Choroid plexus epithelial cell (primary cell): ENCODE measurements at regions not wholly inside any gene's neighbourhood (a gene's known extent, or its start where the extent isn't known, plus 50 kb on each side); places are given as distances from the start of the nearest gene placed in this dataset.

Source experiments
- DNase-seq: peaks from one replicate; pipeline ENCODE4 v3.0.0-alpha.2; 2010; ENCODE audit warnings: low read depth
- H3K4me3 ChIP-seq: 2 replicates; pipeline ENCODE4 v1.5.1; 2011; ENCODE audit warnings: low read depth, mild to moderate bottlenecking, control low read depth, low read length, moderate library complexity
- TF ChIP-seq, protein P1 (sequence below): conservative IDR thresholded peaks from 2 replicates; pipeline ENCODE4 v1.5.1; 2011; ENCODE audit warnings: low read depth, mild to moderate bottlenecking, control low read depth, inconsistent platforms, low read length, moderate library complexity

DNA sequence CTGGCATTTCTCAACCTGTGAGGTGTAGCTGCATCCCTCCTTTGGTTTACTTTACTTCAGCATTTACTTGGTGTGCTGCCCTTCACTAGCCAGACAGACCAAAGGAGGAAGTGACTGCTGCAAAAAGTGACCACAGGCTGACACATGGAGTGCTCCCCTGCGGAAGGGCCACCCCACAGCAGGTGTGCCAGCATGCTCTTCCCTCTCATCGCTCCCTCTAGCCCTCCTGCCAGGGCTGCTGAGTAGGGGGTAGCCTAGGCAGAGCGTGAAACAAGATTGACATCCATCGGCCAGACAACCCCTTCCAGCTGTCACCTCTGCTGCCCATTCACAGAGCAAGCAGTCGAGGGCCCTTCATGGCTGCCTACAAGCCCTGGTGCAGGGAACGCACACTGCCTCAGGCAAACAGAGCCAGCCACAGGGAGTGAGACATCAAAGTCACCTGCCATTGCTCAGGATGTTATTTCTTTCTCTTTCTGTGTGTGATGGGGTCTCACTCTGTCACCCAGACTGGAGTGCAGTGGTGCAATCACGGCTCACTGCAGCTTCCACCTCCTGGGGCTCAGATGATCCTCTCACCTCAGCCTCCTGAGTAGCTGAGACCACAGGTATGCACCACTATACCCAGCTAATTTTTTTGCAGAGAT lies 102.0 kb upstream of the RPS6KA2 start:
- TF ChIP-seq, protein P1, sequence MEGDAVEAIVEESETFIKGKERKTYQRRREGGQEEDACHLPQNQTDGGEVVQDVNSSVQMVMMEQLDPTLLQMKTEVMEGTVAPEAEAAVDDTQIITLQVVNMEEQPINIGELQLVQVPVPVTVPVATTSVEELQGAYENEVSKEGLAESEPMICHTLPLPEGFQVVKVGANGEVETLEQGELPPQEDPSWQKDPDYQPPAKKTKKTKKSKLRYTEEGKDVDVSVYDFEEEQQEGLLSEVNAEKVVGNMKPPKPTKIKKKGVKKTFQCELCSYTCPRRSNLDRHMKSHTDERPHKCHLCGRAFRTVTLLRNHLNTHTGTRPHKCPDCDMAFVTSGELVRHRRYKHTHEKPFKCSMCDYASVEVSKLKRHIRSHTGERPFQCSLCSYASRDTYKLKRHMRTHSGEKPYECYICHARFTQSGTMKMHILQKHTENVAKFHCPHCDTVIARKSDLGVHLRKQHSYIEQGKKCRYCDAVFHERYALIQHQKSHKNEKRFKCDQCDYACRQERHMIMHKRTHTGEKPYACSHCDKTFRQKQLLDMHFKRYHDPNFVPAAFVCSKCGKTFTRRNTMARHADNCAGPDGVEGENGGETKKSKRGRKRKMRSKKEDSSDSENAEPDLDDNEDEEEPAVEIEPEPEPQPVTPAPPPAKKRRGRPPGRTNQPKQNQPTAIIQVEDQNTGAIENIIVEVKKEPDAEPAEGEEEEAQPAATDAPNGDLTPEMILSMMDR = no peak
- DNase-seq = no peak
- H3K4me3 ChIP-seq = no peak overlapping the region

DNA sequence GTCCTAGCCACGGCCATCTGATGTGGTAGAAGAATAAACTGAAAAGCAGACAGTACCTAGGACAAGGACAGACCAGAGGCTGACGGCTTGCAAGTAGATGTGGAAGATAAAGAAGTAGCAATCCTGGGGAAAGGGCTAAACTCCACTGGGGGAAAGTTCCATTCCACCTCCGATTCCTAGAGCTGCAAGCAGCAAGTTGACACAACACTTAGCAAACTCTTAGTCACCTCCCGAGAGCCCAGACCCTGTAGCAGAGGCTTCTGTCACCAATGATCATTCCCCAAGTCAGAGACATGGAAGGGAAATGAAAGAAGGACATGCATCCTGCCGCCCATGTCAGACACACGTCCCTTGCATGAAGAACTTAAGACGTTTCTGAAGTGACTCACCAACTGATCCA lies 99.2 kb upstream of the RPS6KA2 start:
- no peak overlapping the region for H3K4me3 ChIP-seq
- DNase-seq = no peak
- TF ChIP-seq, protein P1 = no peak

DNA sequence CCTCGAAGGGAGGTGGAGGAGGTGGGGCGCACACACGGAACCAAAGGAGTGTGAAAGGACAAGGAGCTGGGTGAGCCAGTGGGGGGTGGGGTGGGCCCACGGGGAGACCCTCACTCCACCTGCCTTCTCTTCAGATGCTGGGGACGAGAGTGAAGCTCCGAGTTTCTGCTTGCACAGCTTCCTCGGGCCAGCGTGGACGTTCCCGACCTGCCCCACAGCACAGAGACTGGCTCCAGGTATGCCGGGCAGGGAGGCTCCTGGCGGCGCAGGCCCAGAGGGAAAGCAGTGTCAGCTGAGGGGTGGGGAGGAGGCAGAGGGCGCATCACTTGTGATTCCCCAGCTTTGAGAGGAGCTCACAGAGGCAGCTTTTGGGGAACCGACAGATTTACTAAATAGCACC lies 98.5 kb upstream of the RPS6KA2 start:
- TF ChIP-seq, protein P1 = no peak
- no peak for DNase-seq
- no peak overlapping the region for H3K4me3 ChIP-seq

DNA sequence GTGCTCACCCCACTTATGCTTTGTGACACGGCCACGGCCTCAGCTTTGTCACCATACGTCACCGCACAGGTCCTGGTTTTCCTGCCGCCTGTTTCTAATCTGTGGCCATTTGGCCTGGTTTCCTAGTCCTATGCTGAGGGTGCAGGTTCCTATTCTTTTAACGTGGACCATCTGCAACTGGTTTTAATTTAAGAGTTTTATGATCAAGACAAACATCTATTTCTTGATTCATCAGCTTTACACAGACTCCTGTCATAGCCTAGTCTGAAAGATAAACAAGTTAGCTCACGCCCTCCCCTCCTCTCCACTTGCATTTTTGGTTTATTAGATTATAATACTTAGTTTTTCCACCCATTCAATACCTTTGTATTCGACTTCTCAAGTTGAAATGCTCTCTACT lies 97.5 kb upstream of the RPS6KA2 start:
- TF ChIP-seq, protein P1 = no peak
- H3K4me3 ChIP-seq = no peak overlapping the region
- no peak for DNase-seq

DNA sequence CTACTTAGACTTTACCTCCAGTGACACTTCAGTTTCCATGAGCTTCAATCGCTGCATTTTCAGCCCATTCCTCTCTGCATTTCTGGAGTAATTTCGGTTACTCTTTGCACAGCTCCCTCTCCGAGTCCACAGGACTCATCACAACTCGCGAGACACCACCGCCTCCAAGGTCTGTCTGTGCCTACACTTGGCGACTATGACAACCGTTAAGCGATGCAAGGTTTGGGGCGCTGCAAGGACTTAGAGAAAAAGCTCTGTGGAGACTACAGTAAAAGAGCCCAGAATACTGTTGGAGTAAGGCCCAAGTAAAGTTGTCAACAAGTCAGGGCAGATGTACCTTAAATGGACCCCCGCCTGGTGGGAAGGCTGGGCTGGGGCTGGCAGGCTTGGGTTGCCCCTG lies 95.7 kb upstream of the RPS6KA2 start:
- no peak for DNase-seq
- H3K4me3 ChIP-seq = no peak overlapping the region
- TF ChIP-seq, protein P1 = no peak

DNA sequence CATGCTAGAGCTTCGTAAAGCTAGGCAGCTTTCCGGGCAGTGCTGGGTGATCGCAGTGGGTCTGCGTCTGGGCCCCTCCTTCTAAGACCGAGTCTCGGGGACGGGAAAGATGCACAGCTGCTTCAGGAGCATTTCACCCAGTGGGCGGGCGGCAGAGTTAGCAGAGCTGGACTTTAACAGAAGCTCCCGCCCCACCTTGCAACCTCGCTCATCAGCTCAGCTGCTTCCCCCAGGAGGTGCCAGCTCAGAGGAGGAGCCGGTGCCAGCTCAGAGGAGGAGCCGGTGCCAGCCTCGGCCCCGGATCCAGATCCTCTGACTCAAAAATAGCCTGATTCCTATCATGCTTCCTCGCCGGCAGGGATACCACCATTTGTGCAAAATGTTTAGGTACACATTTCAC lies 94.5 kb upstream of the RPS6KA2 start:
- no peak overlapping the region for H3K4me3 ChIP-seq
- no peak for DNase-seq
- TF ChIP-seq, protein P1 = no peak

DNA sequence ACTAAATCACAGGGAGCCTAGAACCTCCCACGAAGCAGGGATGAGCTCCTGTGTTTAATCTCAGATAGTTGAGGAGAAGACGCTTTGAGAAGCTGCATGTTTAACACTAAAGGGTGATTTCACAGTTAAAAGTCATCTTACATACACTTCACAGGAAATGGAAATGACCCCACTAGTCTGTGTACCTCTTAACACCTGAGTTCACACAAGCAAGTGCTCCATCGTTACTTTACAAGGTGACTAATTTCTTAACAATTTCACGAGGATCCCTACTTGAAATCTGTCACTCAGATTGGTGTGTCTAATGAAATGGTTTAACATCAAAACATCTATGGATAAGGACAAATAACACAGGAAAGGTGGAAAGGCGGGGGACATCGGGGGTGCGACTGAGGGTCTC lies 93.8 kb upstream of the RPS6KA2 start:
- H3K4me3 ChIP-seq = no peak overlapping the region
- DNase-seq = no peak
- TF ChIP-seq, protein P1 = no peak
